Testis (tissue), 2 donors: ENCODE measurements at regions not wholly inside any gene's neighbourhood (a gene's known extent, or its start where the extent isn't known, plus 50 kb on each side); places are given as distances from the start of the nearest gene placed in this dataset.

Source experiments
- DNase-seq: peaks from one replicate; pipeline ENCODE4 v3.0.0-alpha.2; 2019
- H3K27ac ChIP-seq, 2 donors: fragments of 200-600 bp; sonication (generic); one replicate each; pipeline ENCODE4 v1.5.1; 2019
- H3K27me3 ChIP-seq: fragments of 200-600 bp; sonication (generic); one replicate; pipeline ENCODE4 v1.5.1; 2019
- H3K36me3 ChIP-seq: fragments of 200-600 bp; sonication (generic); one replicate; pipeline ENCODE4 v1.5.1; 2017; ENCODE audit warnings: low read depth; ENCODE audit errors: missing control alignments
- H3K4me1 ChIP-seq: fragments of 200-600 bp; sonication (generic); one replicate; pipeline ENCODE4 v1.5.1; 2019
- H3K4me3 ChIP-seq, 2 donors: fragments of 200-600 bp; sonication (generic); one replicate each; pipeline ENCODE4 v1.5.1; 2017 to 2019
- H3K9me3 ChIP-seq: fragments of 200-600 bp; sonication (generic); one replicate; pipeline ENCODE4 v1.5.1; 2017
- CTCF ChIP-seq, 3 experiments: fragments of 450-650 bp in 2 of 3; fragments of 200-600 bp in 1 of 3; sonication (generic) in 1 of 3; IDR thresholded peaks; one replicate each; pipeline ENCODE4 v1.5.1; 2016 to 2019; ENCODE audit warnings: antibody characterized with exemption in 3 of 3, mild to moderate bottlenecking in 2 of 3, moderate library complexity in 1 of 3
- POLR2A ChIP-seq: fragments of 450-650 bp; IDR thresholded peaks from one replicate; pipeline ENCODE4 v1.6.1; 2017; ENCODE audit warnings: antibody characterized with exemption, mild to moderate bottlenecking, moderate library complexity
- WGBS, 2 donors: methylation state at CpG; one replicate each; pipeline ENCODE4 v1.1.5; 2018; 5-methylcytosine and 5-hydroxymethylcytosine counted together
- intact Hi-C: fragments of 100-400 bp; cut with DNase I; formaldehyde crosslinking; loops from one replicate; pipeline ENCODE4 v1.15.1; 2023; ENCODE audit warnings: low total_unique reads

GRCh38 chr3:3737531-3737930, 61.7 kb upstream of the LRRN1 start:
- 94 to 97% methylated on average over 2 of the region's 2 CpGs for whole genome bisulfite sequencing, 2 donors
- H3K36me3 ChIP-seq = no peaks in the 10 kb centered on the region
- no peak overlapping the region for H3K27ac ChIP-seq
- no peaks in the 10 kb centered on the region for H3K4me1 ChIP-seq
- no peak overlapping the region for H3K4me3 ChIP-seq
- no peak for DNase-seq
- TF ChIP-seq POLR2A = no peak
- intact Hi-C loops = no loop called here
- no peaks in the 10 kb centered on the region for H3K27me3 ChIP-seq
- H3K9me3 ChIP-seq = no peaks in the 10 kb centered on the region

- Histone ChIP-seq H3K9me3 (no peaks in the 10 kb centered on the region), H3K27me3 (no peaks in the 10 kb centered on the region), H3K4me3 (no peak overlapping the region), H3K27ac (no peak overlapping the region), H3K4me1 (no peaks in the 10 kb centered on the region), H3K36me3 (no peaks in the 10 kb centered on the region)
- WGBS, 2 donors = 95 to 97% methylated on average over 1 of the region's 1 CpG
- no peak for TF ChIP-seq CTCF (IDR thresholded peaks at IDR 0.05)
- no peak for TF ChIP-seq POLR2A
- intact Hi-C loops = no loop called here
- no peak for DNase-seq
Measured at GRCh38 chr3:3735919-3736318, 63.3 kb upstream of the LRRN1 start.

- TF ChIP-seq POLR2A (no peak), CTCF (IDR thresholded peaks at IDR 0.05) (no peak)
- no peaks in the 10 kb centered on the region for H3K27me3 ChIP-seq
- no peaks in the 10 kb centered on the region for H3K36me3 ChIP-seq
- 92 to 98% methylated on average over 6 of the region's 6 CpGs for WGBS, 2 donors
- H3K4me3 ChIP-seq = no peak overlapping the region
- H3K27ac ChIP-seq = no peak overlapping the region
- H3K9me3 ChIP-seq = no peaks in the 10 kb centered on the region
- intact Hi-C loops = no loop called here
- no peaks in the 10 kb centered on the region for H3K4me1 ChIP-seq
- DNase-seq = no peak
Measured at GRCh38 chr3:3734881-3735280, 64.3 kb upstream of the LRRN1 start.

- Histone ChIP-seq H3K4me3 (no peak overlapping the region), H3K27me3 (no peaks in the 10 kb centered on the region), H3K36me3 (no peaks in the 10 kb centered on the region), H3K9me3 (no peaks in the 10 kb centered on the region), H3K27ac (no peak overlapping the region), H3K4me1 (no peaks in the 10 kb centered on the region)
- DNase-seq = no peak
- intact Hi-C loops = no loop called here
- no peak for TF ChIP-seq POLR2A
- TF ChIP-seq CTCF (IDR thresholded peaks at IDR 0.05) = no peak
- WGBS, 2 donors = 92 to 94% methylated on average over 4 of the region's 4 CpGs
Measured at GRCh38 chr3:3729261-3729660, 70.0 kb upstream of the LRRN1 start.

- intact Hi-C loops = no loop called here
- Histone ChIP-seq H3K4me3 (no peak overlapping the region), H3K9me3 (no peaks in the 10 kb centered on the region), H3K4me1 (no peaks in the 10 kb centered on the region), H3K27me3 (no peaks in the 10 kb centered on the region), H3K27ac (no peak overlapping the region), H3K36me3 (no peaks in the 10 kb centered on the region)
- 64 to 71% methylated on average over 5 of the region's 5 CpGs for WGBS, 2 donors
- no peak for DNase-seq
- TF ChIP-seq POLR2A = no peak
- no peak for TF ChIP-seq CTCF (IDR thresholded peaks at IDR 0.05)
Measured at GRCh38 chr3:3726549-3726948, 72.7 kb upstream of the LRRN1 start.
